ENCODE measurements at regions not wholly inside any gene's neighbourhood (a gene's known extent, or its start where the extent isn't known, plus 50 kb on each side); places are given as distances from the start of the nearest gene placed in this dataset.

DNA sequence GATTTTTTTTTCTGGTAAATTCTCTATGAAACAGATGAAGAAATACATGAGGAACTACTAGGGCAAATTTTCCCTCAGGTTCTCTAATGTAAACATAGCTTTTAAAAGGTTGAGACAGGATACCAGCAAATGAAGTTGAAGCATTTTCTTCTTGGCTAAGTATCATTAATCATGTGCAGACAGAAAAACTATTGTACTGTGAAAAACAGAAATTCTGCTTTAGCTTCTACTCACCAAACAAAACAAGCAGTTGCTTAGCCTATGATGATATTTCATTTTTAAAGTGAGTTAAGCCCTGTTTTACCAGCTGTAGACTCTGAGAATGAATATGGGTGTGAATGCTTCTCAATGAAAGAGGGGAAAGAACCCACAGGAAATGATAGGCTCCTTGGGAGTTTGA lies 358.9 kb downstream of the TRAM1L1 start:
- H3K36me3 ChIP-seq (ENCODE audit: control insufficient read depth, insufficient read depth, low read length), result no peaks in the 10 kb centered on the region

DNA sequence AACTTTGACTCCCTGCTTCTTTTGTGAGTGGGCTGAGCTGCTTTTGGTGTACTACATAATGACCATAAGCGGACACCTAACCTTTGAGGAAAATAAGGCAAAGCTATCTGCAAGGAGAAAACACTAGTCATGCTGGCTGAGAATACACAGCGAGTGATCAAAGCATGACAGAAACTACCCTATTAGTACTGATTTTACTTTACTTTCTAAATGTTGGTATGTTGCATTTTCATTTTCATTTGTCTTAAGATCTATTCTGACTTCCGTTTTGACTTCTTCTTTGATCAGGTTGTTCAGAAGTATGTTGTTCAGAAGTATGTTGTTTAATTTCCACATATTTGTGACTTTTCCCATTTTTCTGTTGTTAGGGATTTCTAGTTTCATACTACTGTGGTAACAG lies 361.1 kb downstream of the TRAM1L1 start:
- Histone ChIP-seq H3K4me3 (ENCODE audit: insufficient read depth, low read depth, low read length, poor library complexity, severe bottlenecking) (no peak overlapping the region), H3K27me3 (replicated peaks; ENCODE audit: control insufficient read depth, insufficient read depth, low read length, poor library complexity, severe bottlenecking) (no peaks in the 10 kb centered on the region), H3K36me3 (ENCODE audit: control insufficient read depth, insufficient read depth, low read length) (no peaks in the 10 kb centered on the region), H3K9me3 (ENCODE audit: control insufficient read depth, low read length) (no peaks in the 10 kb centered on the region), H3K4me1 (ENCODE audit: control insufficient read depth, insufficient read depth, low read length, poor library complexity, severe bottlenecking) (no peaks in the 10 kb centered on the region), H3K27ac (ENCODE audit: insufficient read depth, low read length, poor library complexity, severe bottlenecking) (no peak overlapping the region)
- DNase-seq, result no peak

More for the DNA sequence above, 358.9 kb downstream of the TRAM1L1 start:
- Histone ChIP-seq H3K9me3 (ENCODE audit: control insufficient read depth, low read length) (no peaks in the 10 kb centered on the region), H3K27ac (ENCODE audit: insufficient read depth, low read length, poor library complexity, severe bottlenecking) (no peak overlapping the region), H3K4me1 (ENCODE audit: control insufficient read depth, insufficient read depth, low read length, poor library complexity, severe bottlenecking) (no peaks in the 10 kb centered on the region), H3K4me3 (ENCODE audit: insufficient read depth, low read depth, low read length, poor library complexity, severe bottlenecking) (no peak overlapping the region), H3K27me3 (replicated peaks; ENCODE audit: control insufficient read depth, insufficient read depth, low read length, poor library complexity, severe bottlenecking) (no peaks in the 10 kb centered on the region)
- DNase-seq, result no peak

DNA sequence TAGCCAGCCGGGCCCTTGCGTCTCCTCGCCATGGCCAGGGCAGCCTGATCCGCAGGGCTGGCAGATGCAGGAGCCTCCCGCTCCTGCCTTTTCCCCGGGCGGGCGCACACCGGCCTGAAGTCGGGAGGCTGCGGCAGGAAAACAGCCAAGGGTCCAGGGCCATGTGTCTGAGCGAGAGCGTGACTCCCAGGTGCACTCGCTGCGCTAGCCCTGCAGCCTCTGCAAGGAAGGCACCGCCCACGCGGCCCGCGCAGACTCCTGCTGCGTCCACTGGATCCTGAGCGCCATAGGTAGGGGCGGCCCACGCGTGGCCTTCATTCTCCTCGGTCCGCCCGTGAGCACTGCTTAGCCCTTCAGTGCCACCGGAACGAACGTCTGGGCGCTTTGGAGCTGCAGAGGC lies 379.9 kb downstream of the TRAM1L1 start:
- H3K4me1 ChIP-seq (ENCODE audit: control insufficient read depth, insufficient read depth, low read length, poor library complexity, severe bottlenecking), result no peaks in the 10 kb centered on the region
- H3K36me3 ChIP-seq (ENCODE audit: control insufficient read depth, insufficient read depth, low read length), result no peaks in the 10 kb centered on the region
- no peak overlapping the region for H3K4me3 ChIP-seq (ENCODE audit: insufficient read depth, low read depth, low read length, poor library complexity, severe bottlenecking)
- DNase-seq, result no peak
- H3K9me3 ChIP-seq (ENCODE audit: control insufficient read depth, low read length), result no peaks in the 10 kb centered on the region
- H3K27me3 ChIP-seq (replicated peaks; ENCODE audit: control insufficient read depth, insufficient read depth, low read length, poor library complexity, severe bottlenecking), result no peaks in the 10 kb centered on the region
- H3K27ac ChIP-seq (ENCODE audit: insufficient read depth, low read length, poor library complexity, severe bottlenecking), result no peak overlapping the region

DNA sequence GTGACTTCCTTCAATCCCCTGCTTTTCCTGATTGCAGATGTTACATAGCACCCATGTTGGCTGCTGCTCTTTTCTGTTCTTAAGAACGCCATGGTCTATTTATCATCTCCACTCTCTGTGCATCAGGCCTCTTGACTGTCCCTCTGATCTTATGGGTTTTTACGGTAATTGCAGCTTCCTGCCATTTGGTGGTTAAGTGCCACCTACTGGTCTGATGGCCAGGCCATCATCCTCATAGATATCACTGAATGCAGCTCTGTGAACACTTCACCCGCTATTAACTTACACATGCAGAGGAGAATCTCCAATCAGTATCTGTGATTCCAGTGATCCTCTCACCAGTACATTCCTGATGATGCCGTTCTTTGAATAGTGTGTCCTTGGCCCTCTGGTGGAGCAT lies 382.4 kb downstream of the TRAM1L1 start:
- DNase-seq, result no peak
- H3K27me3 ChIP-seq (replicated peaks; ENCODE audit: control insufficient read depth, insufficient read depth, low read length, poor library complexity, severe bottlenecking), result no peaks in the 10 kb centered on the region
- no peak overlapping the region for H3K4me3 ChIP-seq (ENCODE audit: insufficient read depth, low read depth, low read length, poor library complexity, severe bottlenecking)
- H3K4me1 ChIP-seq (ENCODE audit: control insufficient read depth, insufficient read depth, low read length, poor library complexity, severe bottlenecking), result no peaks in the 10 kb centered on the region
- H3K9me3 ChIP-seq (ENCODE audit: control insufficient read depth, low read length), result no peaks in the 10 kb centered on the region
- no peaks in the 10 kb centered on the region for H3K36me3 ChIP-seq (ENCODE audit: control insufficient read depth, insufficient read depth, low read length)
- no peak overlapping the region for H3K27ac ChIP-seq (ENCODE audit: insufficient read depth, low read length, poor library complexity, severe bottlenecking)

DNA sequence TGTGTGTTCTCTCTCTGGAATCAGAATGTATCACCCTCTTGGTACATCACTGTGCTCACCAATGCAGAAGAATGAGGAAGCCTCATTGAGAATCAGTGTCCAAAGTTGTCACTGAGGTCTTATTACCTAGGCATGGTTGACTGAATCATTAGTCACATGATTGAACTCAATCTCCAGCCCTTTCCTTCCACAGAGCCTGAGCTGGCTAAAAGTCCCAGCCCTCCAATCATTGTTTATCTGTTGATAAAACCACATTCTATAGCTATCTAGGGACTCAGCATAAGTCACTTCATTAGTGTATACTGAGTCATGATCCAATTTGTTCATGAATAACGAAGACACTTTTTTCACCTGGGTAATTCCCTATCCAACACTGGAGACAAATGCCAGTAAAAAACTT lies 396.8 kb downstream of the TRAM1L1 start:
- Histone ChIP-seq H3K4me3 (ENCODE audit: insufficient read depth, low read depth, low read length, poor library complexity, severe bottlenecking) (no peak overlapping the region), H3K27me3 (replicated peaks; ENCODE audit: control insufficient read depth, insufficient read depth, low read length, poor library complexity, severe bottlenecking) (no peaks in the 10 kb centered on the region), H3K9me3 (ENCODE audit: control insufficient read depth, low read length) (no peaks in the 10 kb centered on the region)

DNA sequence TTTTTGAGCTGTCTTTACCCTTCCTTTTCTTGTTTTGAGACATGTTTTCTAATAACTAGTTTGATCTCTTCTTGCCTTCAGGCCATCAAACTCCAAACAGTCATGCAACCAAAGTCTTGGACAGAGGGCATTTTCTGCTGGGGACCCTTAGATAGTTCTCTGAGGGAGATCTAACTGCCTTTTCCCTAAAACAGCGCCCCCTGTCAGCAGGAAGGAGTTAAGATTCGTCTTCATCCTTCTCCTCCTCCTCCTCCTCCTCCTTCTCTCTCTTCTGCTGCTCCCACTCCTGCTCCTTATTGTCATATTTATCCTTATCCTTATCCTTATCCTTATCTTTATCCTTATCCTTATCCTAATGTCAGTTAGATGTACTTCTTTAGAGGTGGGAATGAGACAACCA lies 417.2 kb downstream of the TRAM1L1 start:
- Histone ChIP-seq H3K4me3 (ENCODE audit: insufficient read depth, low read depth, low read length, poor library complexity, severe bottlenecking) (no peak overlapping the region), H3K4me1 (ENCODE audit: control insufficient read depth, insufficient read depth, low read length, poor library complexity, severe bottlenecking) (no peaks in the 10 kb centered on the region), H3K27me3 (replicated peaks; ENCODE audit: control insufficient read depth, insufficient read depth, low read length, poor library complexity, severe bottlenecking) (no peaks in the 10 kb centered on the region), H3K9me3 (ENCODE audit: control insufficient read depth, low read length) (no peaks in the 10 kb centered on the region), H3K36me3 (ENCODE audit: control insufficient read depth, insufficient read depth, low read length) (no peaks in the 10 kb centered on the region), H3K27ac (ENCODE audit: insufficient read depth, low read length, poor library complexity, severe bottlenecking) (no peak overlapping the region)
- DNase-seq, result no peak

More for the DNA sequence above, 396.8 kb downstream of the TRAM1L1 start:
- Histone ChIP-seq H3K36me3 (ENCODE audit: control insufficient read depth, insufficient read depth, low read length) (no peaks in the 10 kb centered on the region), H3K4me1 (ENCODE audit: control insufficient read depth, insufficient read depth, low read length, poor library complexity, severe bottlenecking) (no peaks in the 10 kb centered on the region), H3K27ac (ENCODE audit: insufficient read depth, low read length, poor library complexity, severe bottlenecking) (no peak overlapping the region)
- no peak for DNase-seq

DNA sequence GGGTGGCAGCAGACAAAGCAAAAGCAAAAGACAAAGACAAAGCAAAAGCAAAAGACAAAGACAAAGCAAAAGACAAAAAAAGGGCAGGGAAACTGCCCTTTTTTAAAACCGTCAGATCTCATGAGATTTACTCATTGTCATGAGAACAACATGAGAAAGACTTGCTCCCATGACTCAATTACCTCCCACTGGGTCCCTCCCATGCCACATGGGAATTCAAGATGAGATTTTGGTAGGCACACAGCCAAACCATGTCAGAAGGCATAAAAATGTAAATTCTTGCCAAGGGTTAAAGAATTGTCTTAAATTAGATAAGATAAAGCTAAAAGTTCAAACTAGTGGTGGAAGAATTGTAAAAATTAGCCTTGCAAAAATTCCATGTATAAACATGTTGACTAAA lies 419.7 kb downstream of the TRAM1L1 start:
- Histone ChIP-seq H3K27ac (ENCODE audit: insufficient read depth, low read length, poor library complexity, severe bottlenecking) (no peak overlapping the region), H3K9me3 (ENCODE audit: control insufficient read depth, low read length) (no peaks in the 10 kb centered on the region), H3K27me3 (replicated peaks; ENCODE audit: control insufficient read depth, insufficient read depth, low read length, poor library complexity, severe bottlenecking) (no peaks in the 10 kb centered on the region), H3K36me3 (ENCODE audit: control insufficient read depth, insufficient read depth, low read length) (no peaks in the 10 kb centered on the region), H3K4me1 (ENCODE audit: control insufficient read depth, insufficient read depth, low read length, poor library complexity, severe bottlenecking) (no peaks in the 10 kb centered on the region), H3K4me3 (ENCODE audit: insufficient read depth, low read depth, low read length, poor library complexity, severe bottlenecking) (no peak overlapping the region)
- DNase-seq, result no peak

DNA sequence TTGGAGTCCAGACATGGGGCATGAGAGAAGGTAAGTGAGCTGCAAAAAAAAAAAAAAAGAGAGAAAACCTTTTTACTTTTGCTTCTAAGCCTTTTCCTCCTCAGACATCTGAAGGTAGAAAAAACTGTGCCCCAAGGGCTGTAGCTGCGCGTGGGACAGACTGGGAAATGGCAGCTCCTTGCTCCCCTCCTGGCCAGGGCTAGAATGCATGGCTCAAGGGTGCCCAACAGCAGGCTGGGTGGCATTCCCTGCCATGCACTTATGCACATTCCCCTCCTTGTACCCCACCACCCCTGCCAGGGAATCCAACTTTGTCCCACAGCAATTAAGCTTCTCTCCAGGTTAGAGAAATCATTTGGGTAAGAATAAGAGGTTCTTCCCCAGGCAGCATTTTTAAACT lies 421.2 kb downstream of the TRAM1L1 start:
- no peaks in the 10 kb centered on the region for H3K27me3 ChIP-seq (replicated peaks; ENCODE audit: control insufficient read depth, insufficient read depth, low read length, poor library complexity, severe bottlenecking)
- H3K9me3 ChIP-seq (ENCODE audit: control insufficient read depth, low read length), result no peaks in the 10 kb centered on the region
- H3K27ac ChIP-seq (ENCODE audit: insufficient read depth, low read length, poor library complexity, severe bottlenecking), result no peak overlapping the region
- no peak for DNase-seq
- no peaks in the 10 kb centered on the region for H3K4me1 ChIP-seq (ENCODE audit: control insufficient read depth, insufficient read depth, low read length, poor library complexity, severe bottlenecking)
- no peak overlapping the region for H3K4me3 ChIP-seq (ENCODE audit: insufficient read depth, low read depth, low read length, poor library complexity, severe bottlenecking)
- no peaks in the 10 kb centered on the region for H3K36me3 ChIP-seq (ENCODE audit: control insufficient read depth, insufficient read depth, low read length)

DNA sequence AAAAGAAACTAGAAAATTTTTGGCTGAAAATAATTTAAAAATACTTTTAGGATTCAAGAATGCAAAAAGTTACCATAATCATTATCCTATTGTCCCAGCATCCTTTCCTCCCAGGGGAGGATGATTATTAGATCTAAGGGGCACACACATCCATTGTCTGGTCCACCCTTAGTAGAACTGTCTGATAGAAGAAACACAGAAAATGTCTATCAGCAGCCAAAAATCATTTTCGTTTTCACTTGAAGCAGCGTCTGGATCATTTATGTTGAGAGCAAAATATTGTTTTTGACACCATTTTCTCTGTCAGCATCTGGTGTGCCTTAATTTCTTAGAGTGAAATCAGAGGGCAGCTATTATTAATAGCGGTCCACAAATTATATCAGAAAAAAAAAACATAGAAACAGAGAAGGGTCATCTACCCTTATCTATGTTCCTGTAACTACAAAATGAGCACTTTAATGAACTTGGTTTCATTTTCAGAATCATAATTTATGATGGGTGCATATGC lies 446.3 kb downstream of the TRAM1L1 start:
- Histone ChIP-seq H3K4me3 (ENCODE audit: insufficient read depth, low read depth, low read length, poor library complexity, severe bottlenecking) (no peak overlapping the region), H3K9me3 (ENCODE audit: control insufficient read depth, low read length) (no peaks in the 10 kb centered on the region), H3K36me3 (ENCODE audit: control insufficient read depth, insufficient read depth, low read length) (no peaks in the 10 kb centered on the region), H3K4me1 (ENCODE audit: control insufficient read depth, insufficient read depth, low read length, poor library complexity, severe bottlenecking) (no peaks in the 10 kb centered on the region), H3K27ac (ENCODE audit: insufficient read depth, low read length, poor library complexity, severe bottlenecking) (no peak overlapping the region), H3K27me3 (replicated peaks; ENCODE audit: control insufficient read depth, insufficient read depth, low read length, poor library complexity, severe bottlenecking) (no peaks in the 10 kb centered on the region)
- DNase-seq, result no peak

DNA sequence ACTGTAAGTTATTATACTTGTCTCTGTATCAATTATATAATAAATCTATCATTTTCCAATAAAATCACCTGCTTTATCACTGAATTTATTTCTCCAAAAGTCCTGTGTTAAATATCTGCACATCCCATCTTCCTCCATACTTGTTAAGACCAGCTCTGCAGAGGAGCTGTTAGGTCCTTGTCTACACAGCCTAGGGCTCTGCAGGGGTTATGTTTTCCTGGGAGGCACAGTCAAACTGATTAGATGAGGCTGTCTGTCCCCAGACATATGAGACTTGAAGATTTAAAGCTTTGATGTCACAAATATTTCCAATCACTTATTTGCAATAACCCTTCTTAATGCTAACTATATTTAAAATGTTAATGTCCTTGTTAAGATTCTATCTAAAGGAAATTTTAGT lies 446.8 kb downstream of the TRAM1L1 start:
- DNase-seq, result no peak
- Histone ChIP-seq H3K36me3 (ENCODE audit: control insufficient read depth, insufficient read depth, low read length) (no peaks in the 10 kb centered on the region), H3K4me1 (ENCODE audit: control insufficient read depth, insufficient read depth, low read length, poor library complexity, severe bottlenecking) (no peaks in the 10 kb centered on the region)

DNA sequence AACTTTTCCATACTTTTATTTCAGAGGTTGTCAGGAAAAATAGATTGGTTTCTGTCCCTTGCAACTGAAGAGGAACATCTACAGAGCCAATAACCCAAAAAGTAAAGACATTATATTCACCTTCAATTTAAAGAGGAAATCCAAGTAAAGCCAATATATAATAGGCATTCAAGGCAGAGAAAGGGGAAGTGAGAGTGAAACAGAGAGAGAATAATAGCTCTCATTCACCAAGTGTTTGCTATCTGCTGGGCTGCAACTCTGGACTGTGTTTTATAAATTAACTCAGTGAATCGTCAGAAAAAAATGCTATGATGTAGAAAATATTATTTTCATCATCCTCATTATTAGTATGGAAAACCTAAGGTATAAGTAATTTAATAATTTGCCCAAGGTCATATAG lies 448.5 kb downstream of the TRAM1L1 start:
- Histone ChIP-seq H3K36me3 (ENCODE audit: control insufficient read depth, insufficient read depth, low read length) (no peaks in the 10 kb centered on the region), H3K27ac (ENCODE audit: insufficient read depth, low read length, poor library complexity, severe bottlenecking) (no peak overlapping the region), H3K4me1 (ENCODE audit: control insufficient read depth, insufficient read depth, low read length, poor library complexity, severe bottlenecking) (no peaks in the 10 kb centered on the region), H3K4me3 (ENCODE audit: insufficient read depth, low read depth, low read length, poor library complexity, severe bottlenecking) (no peak overlapping the region), H3K9me3 (ENCODE audit: control insufficient read depth, low read length) (no peaks in the 10 kb centered on the region), H3K27me3 (replicated peaks; ENCODE audit: control insufficient read depth, insufficient read depth, low read length, poor library complexity, severe bottlenecking) (no peaks in the 10 kb centered on the region)
- DNase-seq, result no peak

More for the DNA sequence above, 446.8 kb downstream of the TRAM1L1 start:
- Histone ChIP-seq H3K27me3 (replicated peaks; ENCODE audit: control insufficient read depth, insufficient read depth, low read length, poor library complexity, severe bottlenecking) (no peaks in the 10 kb centered on the region), H3K27ac (ENCODE audit: insufficient read depth, low read length, poor library complexity, severe bottlenecking) (no peak overlapping the region), H3K4me3 (ENCODE audit: insufficient read depth, low read depth, low read length, poor library complexity, severe bottlenecking) (no peak overlapping the region), H3K9me3 (ENCODE audit: control insufficient read depth, low read length) (no peaks in the 10 kb centered on the region)
